Naive thymus-derived CD4-positive, alpha-beta T cell (primary cell): ENCODE measurements at regions not wholly inside any gene's neighbourhood (a gene's known extent, or its start where the extent isn't known, plus 50 kb on each side); places are given as distances from the start of the nearest gene placed in this dataset.

Source experiments
- ATAC-seq: fragments of 150-1000 bp; cut with Tn5 transposase; 2 replicates; pipeline ENCODE4 v1.10.0; 2021; ENCODE audit warnings: mild to moderate bottlenecking, moderate library complexity
- CTCF ChIA-PET: fragments of 350-600 bp; sonication (Branson Sonifier 250); formaldehyde crosslinking; loops from one replicate; lab custom pipeline; 2021; ENCODE audit warnings: antibody characterized with exemption; lab: Charles Lee
- POLR2A ChIA-PET: fragments of 350-600 bp; sonication (Branson Sonifier 250); formaldehyde crosslinking; loops from one replicate; lab custom pipeline; 2021; ENCODE audit warnings: antibody characterized with exemption, inconsistent platforms; lab: Charles Lee
- DNase-seq, 9 donors: peaks; one replicate each; pipeline versions ENCODE4 v3.0.0 to v3.0.0-alpha.2; 2020 to 2022; ENCODE audit warnings: mixed read lengths in 1 of 9
- H3K27ac ChIP-seq: one replicate; pipeline ENCODE4 v1.7.0; 2013; ENCODE audit warnings: mild to moderate bottlenecking, low read depth, low read length, moderate library complexity
- H3K27me3 ChIP-seq, 2 donors: one replicate each; pipeline ENCODE4 v1.7.0; 2013; ENCODE audit warnings: low read length in 2 of 2, mild to moderate bottlenecking in 2 of 2, moderate library complexity in 2 of 2; ENCODE audit not compliant: control insufficient read depth in 2 of 2, insufficient read depth in 2 of 2
- H3K36me3 ChIP-seq, 3 experiments: 1 replicate in 2 of 3; 2 replicates in 1 of 3; pipeline ENCODE4 v1.7.0; 2013; ENCODE audit warnings: low read length in 3 of 3, mild to moderate bottlenecking in 3 of 3, moderate library complexity in 1 of 3; ENCODE audit not compliant: insufficient read depth in 3 of 3, control insufficient read depth in 2 of 3
- H3K4me1 ChIP-seq, 2 donors: one replicate each; pipeline ENCODE4 v1.7.0; 2013; ENCODE audit warnings: low read length in 2 of 2, mild to moderate bottlenecking in 2 of 2, moderate library complexity in 1 of 2; ENCODE audit not compliant: control insufficient read depth in 2 of 2, insufficient read depth in 2 of 2
- H3K4me3 ChIP-seq: 2 replicates; pipeline ENCODE4 v1.7.0; 2013; ENCODE audit warnings: mild to moderate bottlenecking, low read length
- H3K9me3 ChIP-seq, 3 experiments: 1 replicate in 2 of 3; 2 replicates in 1 of 3; pipeline ENCODE4 v1.7.0; 2013; ENCODE audit warnings: low read length in 3 of 3; ENCODE audit not compliant: control insufficient read depth in 2 of 3
- H3K27ac Mint-ChIP-seq, 9 donors: one replicate each; pipeline ENCODE4 v1.8.0; 2020 to 2022; ENCODE audit warnings: mixed read lengths in 9 of 9, mild to moderate bottlenecking in 8 of 9, moderate library complexity in 5 of 9, inconsistent platforms in 2 of 9
- H3K27me3 Mint-ChIP-seq, 5 donors: one replicate each; pipeline ENCODE4 v1.8.0; 2021 to 2022; ENCODE audit warnings: mixed read lengths in 5 of 5, mild to moderate bottlenecking in 1 of 5
- H3K36me3 Mint-ChIP-seq, 5 donors: one replicate each; pipeline ENCODE4 v1.8.0; 2020 to 2022; ENCODE audit warnings: mixed read lengths in 5 of 5, mild to moderate bottlenecking in 3 of 5, inconsistent platforms in 1 of 5
- H3K4me1 Mint-ChIP-seq, 7 donors: one replicate each; pipeline ENCODE4 v1.8.0; 2020 to 2022; ENCODE audit warnings: mixed read lengths in 7 of 7, mild to moderate bottlenecking in 3 of 7, inconsistent platforms in 1 of 7
- H3K4me3 Mint-ChIP-seq, 10 donors: one replicate each; pipeline ENCODE4 v1.8.0; 2020 to 2022; ENCODE audit warnings: mild to moderate bottlenecking in 10 of 10, mixed read lengths in 10 of 10, moderate library complexity in 6 of 10, inconsistent platforms in 2 of 10
- H3K9me3 Mint-ChIP-seq, 11 donors: one replicate each; pipeline ENCODE4 v1.8.0; 2020 to 2022; ENCODE audit warnings: mixed read lengths in 11 of 11, mild to moderate bottlenecking in 4 of 11, inconsistent platforms in 1 of 11, moderate library complexity in 1 of 11
- intact Hi-C, 2 donors: fragments of 100-400 bp; cut with micrococcal nuclease; formaldehyde crosslinking; loops; one replicate each; pipeline ENCODE4 v1.15.1; 2023

GRCh38 chr9:75233011-75233410 is 144.7 kb downstream of the OSTF1 start:
- peaks cover 0 to 17% (median 6%) of the 10 kb centered on the region in 11 donors for H3K9me3 Mint-ChIP-seq
- Histone ChIP-seq H3K9me3 (no peaks in the 10 kb centered on the region), H3K36me3 (no peaks in the 10 kb centered on the region), H3K27me3 (no peaks in the 10 kb centered on the region), H3K27ac (no peak overlapping the region), H3K4me1 (no peaks in the 10 kb centered on the region), H3K4me3 (no peak overlapping the region)
- H3K4me1 Mint-ChIP-seq, result no peaks in the 10 kb centered on the region
- H3K36me3 Mint-ChIP-seq, result peaks cover 0 to 14% (median 5%) of the 10 kb centered on the region in 5 donors
- DNase-seq (no peak), ATAC-seq (no peak)
- POLR2A ChIA-PET, result no interaction called here
- no peak overlapping the region for H3K4me3 Mint-ChIP-seq
- peaks cover 0 to under 1% (median 0%) of the 10 kb centered on the region in 5 donors for H3K27me3 Mint-ChIP-seq
- CTCF ChIA-PET, result no interaction called here
- H3K27ac Mint-ChIP-seq, result no peak overlapping the region
- intact Hi-C loops, result no loop called here

GRCh38 chr9:75235632-75236031 is 147.3 kb downstream of the OSTF1 start:
- intact Hi-C loops, result no loop called here

GRCh38 chr9:75238311-75238976 is 150.1 kb downstream of the OSTF1 start:
- Mint-ChIP-seq H3K4me3 (no peak overlapping the region), H3K36me3 (peaks cover 0 to 10% (median 5%) of the 10 kb centered on the region in 5 donors), H3K4me1 (peaks cover 0 to 2% (median 0%) of the 10 kb centered on the region in 7 donors), H3K27me3 (peaks cover 0 to 3% (median 0%) of the 10 kb centered on the region in 5 donors), H3K27ac (no peak overlapping the region), H3K9me3 (peaks cover 0 to 16% (median 6%) of the 10 kb centered on the region in 11 donors)
- Histone ChIP-seq H3K27ac (no peak overlapping the region), H3K4me1 (no peaks in the 10 kb centered on the region), H3K36me3 (no peaks in the 10 kb centered on the region), H3K4me3 (no peak overlapping the region), H3K9me3 (no peaks in the 10 kb centered on the region), H3K27me3 (no peaks in the 10 kb centered on the region)
- ChIA-PET POLR2A (no interaction called here), CTCF (interaction anchor here (1.1 kb wide), 1 partner anchor 462 kb away, joined by 3 read pairs; no protein-coding TSS in a partner anchor)
- intact Hi-C loops, result loop anchor here (1.0 to 2.0 kb wide), 6 partner anchors 37 to 464 kb away; no protein-coding TSS in a partner anchor
- DNase-seq, result peak in 7 of 9 donors; percentile 20 to 67 (median 50)
- ATAC-seq, result peak; percentile 88

More at GRCh38 chr9:75235632-75236031, 147.3 kb downstream of the OSTF1 start:
- ChIA-PET POLR2A (interaction anchor here (0.6 kb wide), 1 partner anchor 416 kb away, joined by 6 read pairs; no protein-coding TSS in a partner anchor), CTCF (interaction anchor here (1.2 kb wide), 1 partner anchor 35 kb away, joined by 5 read pairs; no protein-coding TSS in a partner anchor)
- peak in 1 of 9 donors; percentile 2 for DNase-seq
- no peak for ATAC-seq
- Mint-ChIP-seq H3K36me3 (peaks cover 0 to 13% (median 5%) of the 10 kb centered on the region in 5 donors), H3K9me3 (peaks cover 0 to 16% (median 6%) of the 10 kb centered on the region in 11 donors), H3K4me1 (no peaks in the 10 kb centered on the region), H3K4me3 (no peak overlapping the region), H3K27ac (no peak overlapping the region), H3K27me3 (peaks cover 0 to 3% (median 0%) of the 10 kb centered on the region in 5 donors)
- Histone ChIP-seq H3K4me3 (no peak overlapping the region), H3K4me1 (no peaks in the 10 kb centered on the region), H3K27ac (no peak overlapping the region), H3K27me3 (no peaks in the 10 kb centered on the region), H3K9me3 (no peaks in the 10 kb centered on the region), H3K36me3 (no peaks in the 10 kb centered on the region)

GRCh38 chr9:75239176-75239575 is 150.9 kb downstream of the OSTF1 start:
- Mint-ChIP-seq H3K36me3 (peaks cover 0 to 10% (median 2%) of the 10 kb centered on the region in 5 donors), H3K27me3 (peaks cover 0 to 3% (median 0%) of the 10 kb centered on the region in 5 donors), H3K27ac (no peak overlapping the region), H3K4me3 (no peak overlapping the region), H3K9me3 (peaks cover 0 to 16% (median 6%) of the 10 kb centered on the region in 11 donors), H3K4me1 (peaks cover 0 to 2% (median 0%) of the 10 kb centered on the region in 7 donors)
- ChIA-PET CTCF (no interaction called here), POLR2A (no interaction called here)
- intact Hi-C loops, result loop anchor here in 1 of 2 donors (2.0 kb wide), 2 partner anchors 162 to 308 kb away; no protein-coding TSS in a partner anchor
- no peak overlapping the region for H3K27ac ChIP-seq
- no peaks in the 10 kb centered on the region for H3K9me3 ChIP-seq
- no peaks in the 10 kb centered on the region for H3K4me1 ChIP-seq
- H3K27me3 ChIP-seq, result no peaks in the 10 kb centered on the region
- H3K4me3 ChIP-seq, result no peak overlapping the region
- DNase-seq, result no peak
- H3K36me3 ChIP-seq, result no peaks in the 10 kb centered on the region
- ATAC-seq, result peak; percentile 45

GRCh38 chr9:75242426-75242825 is 154.1 kb downstream of the OSTF1 start:
- ChIA-PET CTCF (interaction anchor here (1.0 kb wide), 1 partner anchor 9 kb away, joined by 4 read pairs; no protein-coding TSS in a partner anchor), POLR2A (interaction anchor here (0.7 kb wide), 1 partner anchor 195 kb away, joined by 5 read pairs; no protein-coding TSS in a partner anchor)
- Mint-ChIP-seq H3K4me3 (no peak overlapping the region), H3K27me3 (peaks cover 0 to 3% (median 0%) of the 10 kb centered on the region in 5 donors), H3K36me3 (peaks cover 0 to 14% (median 13%) of the 10 kb centered on the region in 5 donors), H3K4me1 (peaks cover 0 to 2% (median 0%) of the 10 kb centered on the region in 7 donors), H3K9me3 (peaks cover 3 to 22% (median 7%) of the 10 kb centered on the region in 11 donors), H3K27ac (no peak overlapping the region)
- Histone ChIP-seq H3K27me3 (no peaks in the 10 kb centered on the region), H3K9me3 (no peaks in the 10 kb centered on the region), H3K36me3 (no peaks in the 10 kb centered on the region), H3K27ac (no peak overlapping the region), H3K4me3 (no peak overlapping the region), H3K4me1 (no peaks in the 10 kb centered on the region)
- no peak for DNase-seq
- intact Hi-C loops, result no loop called here
- ATAC-seq, result no peak

GRCh38 chr9:75246949-75247348 is 158.6 kb downstream of the OSTF1 start:
- H3K36me3 ChIP-seq, result no peaks in the 10 kb centered on the region
- H3K4me3 Mint-ChIP-seq, result no peak overlapping the region
- no peaks in the 10 kb centered on the region for H3K4me1 ChIP-seq
- ATAC-seq, result no peak
- no peak for DNase-seq
- intact Hi-C loops, result no loop called here
- no peak overlapping the region for H3K27ac Mint-ChIP-seq
- peaks cover 0 to 2% (median 0%) of the 10 kb centered on the region in 5 donors for H3K27me3 Mint-ChIP-seq
- CTCF ChIA-PET, result no interaction called here
- H3K4me1 Mint-ChIP-seq, result peaks cover 0 to 2% (median 0%) of the 10 kb centered on the region in 7 donors
- H3K27me3 ChIP-seq, result no peaks in the 10 kb centered on the region
- no peak overlapping the region for H3K27ac ChIP-seq
- peaks cover 5 to 62% (median 25%) of the 10 kb centered on the region in 11 donors for H3K9me3 Mint-ChIP-seq
- H3K9me3 ChIP-seq, result peaks cover 0 to 9% (median 0%) of the 10 kb centered on the region in 3 experiments
- no peak overlapping the region for H3K4me3 ChIP-seq
- POLR2A ChIA-PET, result no interaction called here
- H3K36me3 Mint-ChIP-seq, result peaks cover 0 to 43% (median 35%) of the 10 kb centered on the region in 5 donors
